ENCODE measurements at regions not wholly inside any gene's neighbourhood (a gene's known extent, or its start where the extent isn't known, plus 50 kb on each side); places are given as distances from the start of the nearest gene placed in this dataset.

DNA sequence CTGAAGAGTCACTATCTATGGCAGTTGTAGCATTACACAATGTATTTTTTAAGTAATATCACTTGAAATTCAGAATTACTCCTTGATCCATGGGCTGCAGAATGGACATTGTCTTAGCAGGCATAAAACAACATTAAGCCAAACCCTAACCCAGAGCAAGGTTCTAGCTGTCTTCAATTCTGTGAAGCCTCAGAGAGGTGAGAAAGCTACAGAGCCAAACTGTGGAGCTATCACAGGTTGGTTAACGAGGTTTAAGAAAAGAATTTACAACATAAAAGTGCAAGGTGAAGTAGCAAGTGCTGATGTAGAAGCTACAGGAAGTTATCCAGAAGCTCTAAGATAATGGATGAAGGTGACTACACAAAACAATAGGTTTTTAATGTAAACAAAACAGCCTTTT lies 582.7 kb upstream of the POT1 start:
- H3K27me3 ChIP-seq (replicated peaks; ENCODE audit: insufficient read depth), result no peaks in the 10 kb centered on the region
- no peak overlapping the region for H3K27ac ChIP-seq
- no peaks in the 10 kb centered on the region for H3K36me3 ChIP-seq
- ATAC-seq (ENCODE audit: insufficient number of reproducible peaks, low FRiP score, low read depth), result no peak
- DNase-seq (ENCODE audit: low spot score), result no peak
- no peaks in the 10 kb centered on the region for H3K9me3 ChIP-seq
- H3K4me3 ChIP-seq, result no peak overlapping the region
- no peaks in the 10 kb centered on the region for H3K4me1 ChIP-seq (ENCODE audit: control insufficient read depth in 1 of 2, low read depth in 2 of 2)
- TF ChIP-seq, protein P1, sequence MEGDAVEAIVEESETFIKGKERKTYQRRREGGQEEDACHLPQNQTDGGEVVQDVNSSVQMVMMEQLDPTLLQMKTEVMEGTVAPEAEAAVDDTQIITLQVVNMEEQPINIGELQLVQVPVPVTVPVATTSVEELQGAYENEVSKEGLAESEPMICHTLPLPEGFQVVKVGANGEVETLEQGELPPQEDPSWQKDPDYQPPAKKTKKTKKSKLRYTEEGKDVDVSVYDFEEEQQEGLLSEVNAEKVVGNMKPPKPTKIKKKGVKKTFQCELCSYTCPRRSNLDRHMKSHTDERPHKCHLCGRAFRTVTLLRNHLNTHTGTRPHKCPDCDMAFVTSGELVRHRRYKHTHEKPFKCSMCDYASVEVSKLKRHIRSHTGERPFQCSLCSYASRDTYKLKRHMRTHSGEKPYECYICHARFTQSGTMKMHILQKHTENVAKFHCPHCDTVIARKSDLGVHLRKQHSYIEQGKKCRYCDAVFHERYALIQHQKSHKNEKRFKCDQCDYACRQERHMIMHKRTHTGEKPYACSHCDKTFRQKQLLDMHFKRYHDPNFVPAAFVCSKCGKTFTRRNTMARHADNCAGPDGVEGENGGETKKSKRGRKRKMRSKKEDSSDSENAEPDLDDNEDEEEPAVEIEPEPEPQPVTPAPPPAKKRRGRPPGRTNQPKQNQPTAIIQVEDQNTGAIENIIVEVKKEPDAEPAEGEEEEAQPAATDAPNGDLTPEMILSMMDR (IDR thresholded peaks at IDR 0.05), result no peak

DNA sequence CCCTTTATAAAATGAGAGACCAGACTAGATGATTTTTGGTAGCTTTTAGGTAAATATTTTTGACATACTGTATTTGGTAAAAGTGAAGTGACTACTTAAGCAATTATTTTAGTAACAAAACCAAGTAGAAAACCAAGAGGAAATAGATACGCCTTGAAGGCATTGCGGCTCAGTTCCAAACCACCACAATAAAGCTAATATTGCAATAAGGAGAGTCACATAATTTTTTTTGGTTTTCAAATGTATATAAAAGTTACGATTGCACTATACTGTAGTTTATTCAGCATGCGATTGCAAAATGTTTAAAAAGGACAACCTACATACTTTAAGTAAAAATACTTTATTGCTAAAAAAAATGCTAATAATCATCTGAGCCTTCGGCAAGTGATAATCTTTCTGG lies 581.7 kb upstream of the POT1 start:
- no peaks in the 10 kb centered on the region for H3K27me3 ChIP-seq (replicated peaks; ENCODE audit: insufficient read depth)
- ATAC-seq (ENCODE audit: insufficient number of reproducible peaks, low FRiP score, low read depth) (no peak), DNase-seq (ENCODE audit: low spot score) (no peak)
- TF ChIP-seq, protein P1 (IDR thresholded peaks at IDR 0.05), result no peak
- no peak overlapping the region for H3K27ac ChIP-seq
- H3K4me1 ChIP-seq (ENCODE audit: control insufficient read depth in 1 of 2, low read depth in 2 of 2), result no peaks in the 10 kb centered on the region
- no peaks in the 10 kb centered on the region for H3K9me3 ChIP-seq
- no peaks in the 10 kb centered on the region for H3K36me3 ChIP-seq
- H3K4me3 ChIP-seq, result no peak overlapping the region

DNA sequence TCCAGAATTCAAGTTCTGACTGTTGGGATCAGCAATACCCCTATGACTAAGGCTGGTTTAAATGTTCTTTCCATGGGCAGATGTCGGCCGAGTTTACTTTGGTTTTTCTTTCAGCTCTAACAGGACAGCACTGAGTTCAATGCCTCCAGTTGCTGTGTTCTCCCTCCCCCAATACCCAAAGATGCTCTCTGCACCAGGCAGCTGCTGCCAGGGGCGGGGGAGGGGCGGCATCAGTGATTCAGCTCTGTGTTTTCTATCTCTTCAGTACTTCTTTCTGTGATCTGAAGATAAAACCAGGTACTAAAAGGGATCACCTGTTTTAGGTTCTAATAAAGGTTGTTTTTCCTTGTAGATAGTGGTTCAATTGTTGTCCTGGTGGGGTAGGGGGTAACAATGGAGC lies 576.7 kb upstream of the POT1 start:
- ATAC-seq (ENCODE audit: insufficient number of reproducible peaks, low FRiP score, low read depth) (no peak), DNase-seq (ENCODE audit: low spot score) (no peak)
- H3K4me1 ChIP-seq (ENCODE audit: control insufficient read depth in 1 of 2, low read depth in 2 of 2), result no peaks in the 10 kb centered on the region
- no peaks in the 10 kb centered on the region for H3K9me3 ChIP-seq
- H3K4me3 ChIP-seq, result no peak overlapping the region
- H3K27ac ChIP-seq, result no peak overlapping the region
- H3K36me3 ChIP-seq, result no peaks in the 10 kb centered on the region
- H3K27me3 ChIP-seq (replicated peaks; ENCODE audit: insufficient read depth), result no peaks in the 10 kb centered on the region
- TF ChIP-seq, protein P1 (IDR thresholded peaks at IDR 0.05), result no peak

DNA sequence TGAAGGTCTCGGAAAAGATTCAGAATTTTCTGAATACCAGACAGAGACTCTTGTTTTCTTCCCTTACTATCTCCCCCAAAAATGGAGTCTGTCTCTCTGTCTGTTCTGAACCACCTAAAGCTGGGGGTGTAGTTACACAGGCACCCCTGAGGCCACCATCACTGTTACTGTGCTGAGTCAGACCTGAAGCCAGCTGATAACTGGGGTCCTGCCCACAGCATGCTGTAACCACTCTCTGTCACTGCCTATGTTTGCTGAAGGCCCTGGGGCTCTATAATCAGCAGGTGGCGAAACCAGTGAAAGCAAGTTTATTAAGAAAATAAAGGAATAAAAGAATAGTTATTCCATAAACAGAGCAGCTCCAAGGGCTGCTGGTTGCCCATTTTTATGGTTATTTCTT lies 575.2 kb upstream of the POT1 start:
- DNase-seq (ENCODE audit: low spot score), result no peak
- H3K4me1 ChIP-seq (ENCODE audit: control insufficient read depth in 1 of 2, low read depth in 2 of 2), result no peaks in the 10 kb centered on the region
- H3K4me3 ChIP-seq, result no peak overlapping the region
- no peaks in the 10 kb centered on the region for H3K27me3 ChIP-seq (replicated peaks; ENCODE audit: insufficient read depth)
- ATAC-seq (ENCODE audit: insufficient number of reproducible peaks, low FRiP score, low read depth), result no peak
- TF ChIP-seq, protein P1 (IDR thresholded peaks at IDR 0.05), result no peak
- H3K9me3 ChIP-seq, result no peaks in the 10 kb centered on the region
- no peak overlapping the region for H3K27ac ChIP-seq
- H3K36me3 ChIP-seq, result no peaks in the 10 kb centered on the region

- H3K4me3 ChIP-seq, result no peak overlapping the region
- no peaks in the 10 kb centered on the region for H3K27me3 ChIP-seq (replicated peaks; ENCODE audit: insufficient read depth)
- no peak overlapping the region for H3K27ac ChIP-seq
- no peaks in the 10 kb centered on the region for H3K36me3 ChIP-seq
- H3K4me1 ChIP-seq (ENCODE audit: control insufficient read depth in 1 of 2, low read depth in 2 of 2), result no peaks in the 10 kb centered on the region
- TF ChIP-seq, protein P1 (IDR thresholded peaks at IDR 0.05), result no peak
- H3K9me3 ChIP-seq, result no peaks in the 10 kb centered on the region
- DNase-seq (ENCODE audit: low spot score) (no peak), ATAC-seq (ENCODE audit: insufficient number of reproducible peaks, low FRiP score, low read depth) (no peak)
Observed at GRCh38 chr7:125495997-125496396, 566.4 kb upstream of the POT1 start.
